ENCODE measurements at regions not wholly inside any gene's neighbourhood (a gene's known extent, or its start where the extent isn't known, plus 50 kb on each side); places are given as distances from the start of the nearest gene placed in this dataset.

DNA sequence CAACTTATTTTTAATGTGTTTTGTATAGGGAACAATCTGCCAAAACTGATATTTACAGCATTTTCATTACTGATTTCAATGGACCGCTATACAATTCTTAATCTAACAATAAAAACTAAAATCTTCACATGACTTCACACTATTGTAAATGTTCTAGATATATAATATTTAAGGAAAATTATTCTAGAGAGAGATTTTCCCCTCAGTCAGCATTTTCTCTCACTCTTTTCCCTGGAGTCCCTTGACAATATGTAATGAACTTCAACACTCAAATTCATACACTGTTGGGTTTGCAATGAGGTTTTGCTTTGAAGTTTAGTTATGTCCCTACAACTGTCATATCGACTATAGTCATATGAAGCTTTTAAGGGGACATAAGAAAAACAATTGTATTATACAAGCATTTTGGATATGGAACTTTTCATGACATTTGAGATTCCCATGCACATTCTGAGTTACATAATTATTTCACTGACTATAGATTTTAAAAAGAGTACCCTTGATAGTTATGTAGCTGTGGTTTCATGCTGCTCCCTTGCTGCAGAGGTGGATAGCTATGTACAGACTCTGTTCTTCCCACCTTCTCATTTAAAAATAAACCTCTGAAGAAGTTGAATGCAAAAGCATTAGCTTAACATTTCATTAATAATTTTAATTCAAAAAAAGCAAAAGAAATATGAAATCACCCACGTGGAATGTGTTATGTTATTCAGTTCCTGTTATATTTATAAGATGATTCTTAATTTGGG, 338.5 kb downstream of the AKAIN1 start:
- CTCF ChIA-PET (ENCODE audit: low intra/inter-chr PET ratio): no interaction called here
- Histone ChIP-seq H4K20me1 (replicated peaks; ENCODE audit: control insufficient read depth, insufficient read depth, low read length) (no peaks in the 10 kb centered on the region), H3K27me3 (ENCODE audit: control insufficient read depth in 2 of 2, insufficient read depth in 2 of 2, low read length in 2 of 2) (no peaks in the 10 kb centered on the region), H3K36me3 (ENCODE audit: control insufficient read depth, insufficient read depth, low read length) (no peaks in the 10 kb centered on the region), H3K9me3 (replicated peaks; ENCODE audit: control insufficient read depth, insufficient read depth, low read depth, low read length) (no peaks in the 10 kb centered on the region; the same call in 1 of the 2 replicates), H3K4me3 (no peak overlapping the region), H3K79me2 (ENCODE audit: control insufficient read depth, insufficient read depth, low read length) (no peaks in the 10 kb centered on the region), H3K27ac (ENCODE audit: extremely low read depth, low read depth, low read length) (no peak overlapping the region), H3K9ac (ENCODE audit: insufficient read depth in 1 of 2, low read depth in 2 of 2, low read length in 2 of 2) (no peak overlapping the region), H2AFZ (ENCODE audit: low read depth, low read length) (no peak overlapping the region), H3K9me1 (ENCODE audit: control insufficient read depth, insufficient read depth, low read length) (no peaks in the 10 kb centered on the region), H3K4me1 (replicated peaks in 1 of 2; ENCODE audit: control insufficient read depth in 2 of 2, insufficient read depth in 2 of 2, low read length in 2 of 2) (no peaks in the 10 kb centered on the region), H3K4me2 (ENCODE audit: insufficient read depth, low read length) (no peak overlapping the region)
- no peak for ATAC-seq
- intact Hi-C loops (cut with micrococcal nuclease) (no loop called here), in situ Hi-C loops (cut with MboI) (no loop called here)
- FAIRE-seq: no peak
- no peak for DNase-seq (ENCODE audit: extremely low read depth in 1 of 4, low spot score in 3 of 4)
- WGBS (ENCODE audit: insufficient coverage, low coverage, missing lambda C conversion rate): 2% methylated on average over 3 of the region's 3 CpGs
- no TSS peak for BruUV-seq (replicated peaks)
- POLR2A ChIA-PET: no interaction called here
- peak; percentile 47; the same call in 1 of the 2 replicates for TF ChIP-seq MAFG (tag; conservative IDR thresholded peaks at IDR 0.05)
- no peak for TF ChIP-seq FOXJ3 (CRISPR knock-in tag; IDR thresholded peaks at IDR 0.05)
- TF ChIP-seq ESRRB (CRISPR knock-in tag; IDR thresholded peaks at IDR 0.05; ENCODE audit: borderline replicate concordance): no peak
- TF ChIP-seq, protein P1, sequence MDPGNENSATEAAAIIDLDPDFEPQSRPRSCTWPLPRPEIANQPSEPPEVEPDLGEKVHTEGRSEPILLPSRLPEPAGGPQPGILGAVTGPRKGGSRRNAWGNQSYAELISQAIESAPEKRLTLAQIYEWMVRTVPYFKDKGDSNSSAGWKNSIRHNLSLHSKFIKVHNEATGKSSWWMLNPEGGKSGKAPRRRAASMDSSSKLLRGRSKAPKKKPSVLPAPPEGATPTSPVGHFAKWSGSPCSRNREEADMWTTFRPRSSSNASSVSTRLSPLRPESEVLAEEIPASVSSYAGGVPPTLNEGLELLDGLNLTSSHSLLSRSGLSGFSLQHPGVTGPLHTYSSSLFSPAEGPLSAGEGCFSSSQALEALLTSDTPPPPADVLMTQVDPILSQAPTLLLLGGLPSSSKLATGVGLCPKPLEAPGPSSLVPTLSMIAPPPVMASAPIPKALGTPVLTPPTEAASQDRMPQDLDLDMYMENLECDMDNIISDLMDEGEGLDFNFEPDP (CRISPR knock-in tag; IDR thresholded peaks at IDR 0.05): no peak
- TF ChIP-seq, protein P2, sequence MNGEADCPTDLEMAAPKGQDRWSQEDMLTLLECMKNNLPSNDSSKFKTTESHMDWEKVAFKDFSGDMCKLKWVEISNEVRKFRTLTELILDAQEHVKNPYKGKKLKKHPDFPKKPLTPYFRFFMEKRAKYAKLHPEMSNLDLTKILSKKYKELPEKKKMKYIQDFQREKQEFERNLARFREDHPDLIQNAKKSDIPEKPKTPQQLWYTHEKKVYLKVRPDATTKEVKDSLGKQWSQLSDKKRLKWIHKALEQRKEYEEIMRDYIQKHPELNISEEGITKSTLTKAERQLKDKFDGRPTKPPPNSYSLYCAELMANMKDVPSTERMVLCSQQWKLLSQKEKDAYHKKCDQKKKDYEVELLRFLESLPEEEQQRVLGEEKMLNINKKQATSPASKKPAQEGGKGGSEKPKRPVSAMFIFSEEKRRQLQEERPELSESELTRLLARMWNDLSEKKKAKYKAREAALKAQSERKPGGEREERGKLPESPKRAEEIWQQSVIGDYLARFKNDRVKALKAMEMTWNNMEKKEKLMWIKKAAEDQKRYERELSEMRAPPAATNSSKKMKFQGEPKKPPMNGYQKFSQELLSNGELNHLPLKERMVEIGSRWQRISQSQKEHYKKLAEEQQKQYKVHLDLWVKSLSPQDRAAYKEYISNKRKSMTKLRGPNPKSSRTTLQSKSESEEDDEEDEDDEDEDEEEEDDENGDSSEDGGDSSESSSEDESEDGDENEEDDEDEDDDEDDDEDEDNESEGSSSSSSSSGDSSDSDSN (IDR thresholded peaks at IDR 0.05; ENCODE audit: borderline replicate concordance in 1 of 2, low read depth in 2 of 2, low read length in 2 of 2): no peak
- TF ChIP-seq GABPB1 (CRISPR knock-in tag; IDR thresholded peaks at IDR 0.05): no peak
- TF ChIP-seq, protein P3, sequence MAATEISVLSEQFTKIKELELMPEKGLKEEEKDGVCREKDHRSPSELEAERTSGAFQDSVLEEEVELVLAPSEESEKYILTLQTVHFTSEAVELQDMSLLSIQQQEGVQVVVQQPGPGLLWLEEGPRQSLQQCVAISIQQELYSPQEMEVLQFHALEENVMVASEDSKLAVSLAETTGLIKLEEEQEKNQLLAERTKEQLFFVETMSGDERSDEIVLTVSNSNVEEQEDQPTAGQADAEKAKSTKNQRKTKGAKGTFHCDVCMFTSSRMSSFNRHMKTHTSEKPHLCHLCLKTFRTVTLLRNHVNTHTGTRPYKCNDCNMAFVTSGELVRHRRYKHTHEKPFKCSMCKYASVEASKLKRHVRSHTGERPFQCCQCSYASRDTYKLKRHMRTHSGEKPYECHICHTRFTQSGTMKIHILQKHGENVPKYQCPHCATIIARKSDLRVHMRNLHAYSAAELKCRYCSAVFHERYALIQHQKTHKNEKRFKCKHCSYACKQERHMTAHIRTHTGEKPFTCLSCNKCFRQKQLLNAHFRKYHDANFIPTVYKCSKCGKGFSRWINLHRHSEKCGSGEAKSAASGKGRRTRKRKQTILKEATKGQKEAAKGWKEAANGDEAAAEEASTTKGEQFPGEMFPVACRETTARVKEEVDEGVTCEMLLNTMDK (IDR thresholded peaks at IDR 0.05; ENCODE audit: borderline replicate concordance, insufficient read depth, low read depth, low read length, poor library complexity, severe bottlenecking): no peak
- TF ChIP-seq, protein P4, sequence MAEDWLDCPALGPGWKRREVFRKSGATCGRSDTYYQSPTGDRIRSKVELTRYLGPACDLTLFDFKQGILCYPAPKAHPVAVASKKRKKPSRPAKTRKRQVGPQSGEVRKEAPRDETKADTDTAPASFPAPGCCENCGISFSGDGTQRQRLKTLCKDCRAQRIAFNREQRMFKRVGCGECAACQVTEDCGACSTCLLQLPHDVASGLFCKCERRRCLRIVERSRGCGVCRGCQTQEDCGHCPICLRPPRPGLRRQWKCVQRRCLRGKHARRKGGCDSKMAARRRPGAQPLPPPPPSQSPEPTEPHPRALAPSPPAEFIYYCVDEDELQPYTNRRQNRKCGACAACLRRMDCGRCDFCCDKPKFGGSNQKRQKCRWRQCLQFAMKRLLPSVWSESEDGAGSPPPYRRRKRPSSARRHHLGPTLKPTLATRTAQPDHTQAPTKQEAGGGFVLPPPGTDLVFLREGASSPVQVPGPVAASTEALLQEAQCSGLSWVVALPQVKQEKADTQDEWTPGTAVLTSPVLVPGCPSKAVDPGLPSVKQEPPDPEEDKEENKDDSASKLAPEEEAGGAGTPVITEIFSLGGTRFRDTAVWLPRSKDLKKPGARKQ (CRISPR knock-in tag; IDR thresholded peaks at IDR 0.05): no peak
- no peak for TF ChIP-seq TFAM (CRISPR knock-in tag; conservative IDR thresholded peaks at IDR 0.05)
- peak; percentile 54 for TF ChIP-seq ZNF316 (IDR thresholded peaks at IDR 0.05)
- peak; percentile 56 for TF ChIP-seq MAFF (IDR thresholded peaks at IDR 0.05; ENCODE audit: low read length)
- no peak for TF ChIP-seq PURB (CRISPR knock-in tag; IDR thresholded peaks at IDR 0.05; ENCODE audit: low read depth)
- no peak for TF ChIP-seq FOSL1 (tag; conservative IDR thresholded peaks at IDR 0.05)
- TF ChIP-seq ADNP (tag; IDR thresholded peaks at IDR 0.05): no peak
